SKM-1 (cell line): ENCODE measurements at regions not wholly inside any gene's neighbourhood (a gene's known extent, or its start where the extent isn't known, plus 50 kb on each side); places are given as distances from the start of the nearest gene placed in this dataset.

Experiments used
- DNase-seq: peaks from one replicate; lab custom pipeline; 2025; ENCODE audit not compliant: unreplicated experiment; lab: John Stamatoyannopoulos, UW

- no peak for DNase-seq
Observed at GRCh38 chr3:182190056-182190455, 478.3 kb downstream of the SOX2 start.

GRCh38 chr3:182198345-182198744 lies 486.6 kb downstream of the SOX2 start:
- DNase-seq = no peak

DNA sequence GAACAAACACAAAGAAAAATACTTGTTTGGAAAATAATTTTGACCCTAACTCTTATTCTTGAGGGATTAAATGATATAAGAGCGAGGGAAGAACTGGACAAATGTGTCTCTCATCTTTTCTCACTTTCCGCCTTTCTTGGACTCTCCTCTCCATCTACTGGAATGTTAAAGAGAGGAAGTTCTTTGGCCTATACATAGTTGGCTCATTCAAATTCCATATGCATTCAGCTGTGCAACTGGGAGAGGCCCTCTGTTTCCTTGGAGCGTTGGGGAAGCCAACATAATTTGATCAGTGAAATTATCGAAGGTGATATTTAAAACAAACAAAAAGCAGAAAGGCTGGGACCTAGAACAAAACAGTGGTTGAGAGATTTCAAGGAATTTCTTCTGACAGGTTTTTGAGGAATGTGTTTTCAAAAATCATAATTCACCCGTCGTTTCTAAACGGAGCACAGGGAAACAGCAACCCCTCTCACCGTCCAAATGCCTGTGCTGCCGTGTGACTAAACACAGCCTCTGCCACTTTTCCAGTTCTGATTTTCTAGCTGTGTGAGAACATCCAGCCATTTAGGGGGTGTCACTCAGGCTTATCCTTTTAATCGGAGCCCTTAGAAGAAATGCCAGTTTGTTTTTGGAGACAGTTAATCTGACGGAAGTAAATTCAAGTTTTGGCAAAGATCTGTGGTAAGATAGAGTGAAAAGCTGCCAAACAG lies 489.9 kb downstream of the SOX2 start:
- no peak for DNase-seq

- DNase-seq = no peak
Observed at GRCh38 chr3:182212479-182213076, 500.9 kb downstream of the SOX2 start.

DNA sequence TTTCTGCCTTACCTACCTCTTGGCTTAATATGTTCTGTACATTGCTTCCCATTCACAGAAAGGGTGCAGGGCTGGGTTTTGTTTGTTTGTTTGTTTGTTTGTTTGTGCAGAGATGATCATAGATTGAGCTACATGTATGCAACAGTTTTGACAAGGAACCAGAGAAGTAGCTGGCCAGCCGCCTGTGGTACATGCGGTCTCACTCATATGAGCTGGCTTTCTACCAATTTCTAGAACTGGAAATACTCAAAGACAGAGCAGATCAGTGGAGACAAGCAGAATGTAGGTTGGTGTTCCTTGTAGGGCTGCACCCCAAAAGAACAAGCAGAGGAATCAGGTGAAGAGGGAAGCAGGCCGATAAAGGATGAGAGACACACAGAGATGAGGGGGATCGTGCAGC lies 502.7 kb downstream of the SOX2 start:
- no peak for DNase-seq

DNA sequence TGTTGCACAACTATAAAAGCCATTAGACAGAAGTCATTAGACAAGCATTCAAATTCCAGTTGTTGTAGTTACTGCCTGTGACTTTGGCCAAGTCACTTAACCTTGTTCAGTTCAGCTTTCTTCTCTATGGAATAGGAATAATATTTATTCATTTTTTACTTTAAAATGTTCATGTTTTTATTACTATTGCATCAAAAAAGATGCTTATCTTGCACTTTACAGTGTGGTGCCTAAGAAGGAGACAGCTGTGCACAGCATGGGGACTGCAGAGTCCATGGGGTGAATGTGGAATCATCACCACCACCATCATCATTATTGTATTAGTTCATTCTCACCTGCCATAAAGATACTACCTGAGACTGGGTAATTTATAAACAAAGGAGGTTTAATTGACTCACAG lies 504.2 kb downstream of the SOX2 start:
- DNase-seq = no peak

- no peak for DNase-seq
Observed at GRCh38 chr3:182216311-182216970, 504.7 kb downstream of the SOX2 start.

DNA sequence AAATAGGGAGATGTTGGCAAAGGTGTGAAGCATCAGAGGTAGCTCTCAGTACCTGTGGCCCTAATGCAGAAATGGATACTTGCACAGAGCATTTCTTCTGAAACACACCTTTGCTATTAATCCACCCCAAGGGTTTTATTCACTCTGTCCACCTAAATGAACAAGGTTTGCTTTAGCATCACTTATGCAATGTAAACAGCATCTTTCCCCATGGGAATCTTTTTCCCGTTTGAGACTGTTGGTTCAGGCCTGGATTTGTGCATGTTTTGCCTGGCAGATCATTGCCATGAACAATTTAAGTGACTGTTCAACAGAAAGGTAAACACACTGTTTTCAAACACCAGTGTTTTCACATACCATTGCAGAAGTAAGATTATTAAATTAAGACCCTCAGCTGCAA lies 508.3 kb downstream of the SOX2 start:
- no peak for DNase-seq

DNA sequence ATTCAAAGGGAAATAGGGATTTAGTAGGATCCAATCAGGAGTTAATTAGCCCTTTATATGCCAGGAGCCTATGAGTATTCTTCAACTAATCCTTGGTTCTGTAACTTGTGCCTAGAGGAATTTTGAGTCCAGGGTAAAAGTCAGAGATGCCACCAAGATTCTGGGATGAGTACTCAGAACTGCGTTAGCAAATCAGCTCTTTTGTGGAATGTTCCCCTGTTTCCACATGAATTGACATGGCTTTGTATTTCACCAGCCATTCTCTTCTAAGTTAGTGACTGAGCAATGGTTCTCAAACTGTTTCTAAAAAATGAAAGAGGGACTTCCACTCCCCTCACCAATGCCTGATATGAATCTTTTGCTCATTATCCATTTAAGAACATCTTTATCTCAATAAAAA lies 508.7 kb downstream of the SOX2 start:
- DNase-seq = no peak

DNA sequence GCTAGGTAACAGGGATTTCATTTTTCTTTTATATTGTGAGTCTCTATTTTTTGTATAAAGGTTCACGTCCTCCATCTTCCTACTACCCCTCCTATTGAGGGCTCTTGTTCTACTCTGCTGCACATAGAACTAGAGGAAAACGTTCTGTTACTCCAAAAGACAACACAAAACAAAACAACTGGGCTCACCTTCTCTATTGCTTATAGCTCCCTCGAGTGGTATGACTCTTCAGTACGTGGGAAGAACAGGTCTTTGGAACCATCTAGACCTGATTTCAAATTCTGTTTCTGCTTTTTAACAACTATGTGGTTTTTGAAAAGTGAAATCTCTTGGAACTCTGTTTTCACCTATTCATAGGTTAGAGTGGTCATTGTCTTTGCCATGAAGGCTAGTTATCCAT lies 515.3 kb downstream of the SOX2 start:
- no peak for DNase-seq

- no peak for DNase-seq
Observed at GRCh38 chr3:182233405-182233804, 521.7 kb downstream of the SOX2 start.

DNA sequence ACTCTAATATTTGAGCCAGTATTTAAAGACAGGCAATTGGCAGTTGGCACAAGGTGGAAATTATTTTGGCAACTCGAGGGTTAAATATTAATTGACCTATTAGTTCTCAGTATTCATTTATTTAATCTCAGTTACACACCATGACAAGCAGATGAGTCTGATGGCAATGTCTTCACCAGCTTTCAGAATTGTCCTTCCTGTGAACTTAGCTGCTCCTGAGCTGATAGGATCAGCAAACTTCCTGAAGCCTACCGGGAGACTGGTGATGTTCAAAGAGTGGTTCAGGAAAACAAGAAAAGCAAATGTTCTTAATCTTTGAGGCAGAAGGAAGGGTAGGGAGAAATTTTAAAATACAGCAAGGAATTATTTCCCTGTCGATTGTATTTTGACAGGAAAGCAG lies 522.2 kb downstream of the SOX2 start:
- no peak for DNase-seq

DNA sequence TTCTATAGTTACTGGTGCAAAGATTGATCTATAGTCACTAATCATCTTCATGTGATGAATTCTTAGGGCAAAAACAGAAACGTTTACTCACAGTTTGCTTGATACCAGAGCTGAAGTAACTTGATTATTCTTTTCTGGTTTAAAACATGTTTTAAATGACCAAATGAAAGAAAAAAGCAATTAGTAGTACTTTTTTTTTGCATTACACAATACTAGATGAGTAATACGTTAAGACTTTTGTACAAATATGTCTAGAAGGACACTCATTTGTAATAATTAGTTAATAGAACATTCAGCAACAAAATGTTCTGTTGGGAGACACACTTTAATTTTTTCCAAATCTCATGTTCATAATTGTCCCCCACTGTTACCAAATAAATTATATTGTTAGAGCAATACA lies 523.2 kb downstream of the SOX2 start:
- no peak for DNase-seq

DNA sequence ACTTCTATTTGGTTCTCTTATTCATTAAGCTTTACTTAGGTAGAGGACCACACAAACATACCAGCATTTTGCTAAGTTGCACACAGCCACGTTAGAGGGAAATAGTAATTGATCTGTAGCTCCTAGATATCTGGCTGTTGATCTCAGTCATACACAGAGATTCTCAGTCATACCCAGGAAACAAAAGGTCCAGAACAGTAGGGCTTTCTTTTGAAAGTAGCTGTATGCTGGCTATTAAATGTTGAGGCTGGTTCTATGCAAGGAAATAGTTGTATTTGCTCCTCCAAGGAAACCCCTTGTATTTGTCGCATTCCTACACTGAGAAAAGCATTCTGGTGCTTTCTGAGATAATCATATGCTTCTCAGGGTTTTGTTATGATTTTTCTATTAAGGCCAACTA lies 523.8 kb downstream of the SOX2 start:
- no peak for DNase-seq

DNA sequence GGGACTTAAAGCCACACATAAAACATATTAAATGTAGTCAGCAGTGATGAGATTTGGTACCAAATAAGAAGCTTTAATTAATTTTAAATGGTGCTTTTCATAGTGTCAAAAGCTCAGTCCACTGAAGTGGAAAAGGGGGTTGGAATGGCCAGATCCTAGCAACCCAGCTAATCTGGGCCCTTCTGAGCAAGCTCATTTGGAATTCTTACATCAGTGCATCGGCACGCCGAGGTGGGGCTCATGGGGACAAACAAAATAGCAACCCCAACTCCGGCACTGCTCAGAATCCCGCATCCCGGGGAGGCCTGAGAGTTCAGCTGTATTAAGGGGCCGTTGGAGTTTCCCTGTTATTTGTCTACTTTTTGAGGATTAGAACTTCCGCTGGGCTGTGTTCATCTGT lies 526.4 kb downstream of the SOX2 start:
- no peak for DNase-seq

- DNase-seq = no peak
Observed at GRCh38 chr3:182239316-182239715, 527.6 kb downstream of the SOX2 start.

DNA sequence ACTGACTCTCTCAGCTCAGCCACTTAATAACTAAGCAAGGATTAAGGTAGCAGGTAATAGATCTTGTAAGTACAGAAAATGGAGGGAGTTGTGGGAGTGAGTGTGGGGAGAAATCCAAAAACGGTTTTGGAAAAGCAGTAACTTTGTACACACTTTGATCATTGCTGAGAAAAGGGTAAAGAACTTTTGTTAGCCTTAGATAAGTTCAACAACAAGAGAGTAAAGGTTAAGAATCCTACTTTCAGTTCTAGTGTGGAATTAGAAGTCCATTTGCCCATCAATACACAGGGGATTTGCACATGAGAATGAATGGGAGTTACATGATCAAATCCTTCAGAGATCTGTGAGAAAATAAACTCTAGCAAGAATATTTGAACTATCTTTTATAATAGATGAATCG lies 528.7 kb downstream of the SOX2 start:
- no peak for DNase-seq

GRCh38 chr3:182241196-182241765 lies 529.6 kb downstream of the SOX2 start:
- DNase-seq = no peak

DNA sequence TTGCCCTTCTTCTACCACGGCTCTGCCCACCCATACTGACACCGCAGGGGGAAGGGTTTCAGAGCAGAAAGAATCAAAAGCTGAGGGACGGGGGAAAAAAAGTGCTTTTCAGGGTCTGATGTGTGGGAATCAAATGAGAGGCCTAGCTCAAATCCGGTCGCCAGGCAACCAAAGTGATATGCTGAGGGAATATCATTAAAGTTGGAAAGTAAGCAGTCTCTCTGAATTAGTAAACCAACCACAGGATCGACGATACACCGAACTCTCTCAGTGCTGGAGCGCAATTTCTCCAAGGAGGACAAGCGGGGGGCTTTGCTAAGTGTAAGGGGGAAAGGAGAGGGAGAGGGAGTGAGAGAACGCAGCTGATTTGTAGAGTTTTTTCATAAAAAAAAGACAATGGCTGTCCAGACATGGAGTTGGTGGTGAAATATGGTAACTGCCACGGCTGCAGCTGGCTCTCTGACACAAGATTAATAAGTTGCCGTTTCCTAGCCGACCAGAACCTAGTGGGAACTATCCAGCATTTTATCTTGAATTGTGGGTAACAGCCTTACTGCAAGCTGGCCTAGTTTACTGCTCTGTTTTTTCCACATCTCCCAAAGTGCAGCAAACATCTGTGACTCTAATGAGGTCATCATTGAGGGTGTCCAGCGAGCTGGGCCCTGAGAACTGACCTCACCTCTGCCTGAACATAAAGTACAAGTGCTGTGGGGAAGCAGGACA lies 530.2 kb downstream of the SOX2 start:
- no peak for DNase-seq

DNA sequence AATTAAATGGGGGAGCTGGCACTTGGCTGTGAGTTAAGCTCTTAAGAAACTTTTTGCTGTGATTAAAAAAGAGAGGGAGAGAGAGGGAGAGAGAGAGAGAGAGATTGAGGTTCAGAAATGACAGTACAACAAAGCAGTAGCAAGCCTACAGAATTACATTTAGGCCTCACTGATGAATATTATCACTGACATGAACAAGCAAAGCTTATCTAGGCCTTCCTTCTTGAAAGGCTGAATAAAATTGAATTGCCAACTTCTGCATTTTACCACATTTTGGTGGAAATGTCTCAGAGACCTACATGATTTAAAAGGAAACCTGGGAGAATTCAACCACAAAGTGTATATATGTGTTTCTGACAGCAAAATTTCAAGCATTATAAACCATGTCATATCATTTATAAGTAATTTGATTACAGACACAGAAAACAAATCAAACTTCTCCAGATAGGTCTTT lies 530.8 kb downstream of the SOX2 start:
- DNase-seq = no peak

GRCh38 chr3:182243625-182244024 lies 531.9 kb downstream of the SOX2 start:
- DNase-seq = no peak
